Amniotic epithelial cell (primary cell): ENCODE measurements at regions not wholly inside any gene's neighbourhood (a gene's known extent, or its start where the extent isn't known, plus 50 kb on each side); places are given as distances from the start of the nearest gene placed in this dataset.
"Not testable (repeated sequence)": the region's sequence is repeated elsewhere in the genome, so short reads cannot be mapped to it uniquely, and the experiment has no call there.

ENCODE experiments used
- DNase-seq: peaks from one replicate; pipeline ENCODE4 v3.0.0-alpha.2; 2010; ENCODE audit warnings: low read depth

GRCh38 chr9:74092491-74092834 is 404.7 kb upstream of the RORB start:
- DNase-seq, result no peak

DNA sequence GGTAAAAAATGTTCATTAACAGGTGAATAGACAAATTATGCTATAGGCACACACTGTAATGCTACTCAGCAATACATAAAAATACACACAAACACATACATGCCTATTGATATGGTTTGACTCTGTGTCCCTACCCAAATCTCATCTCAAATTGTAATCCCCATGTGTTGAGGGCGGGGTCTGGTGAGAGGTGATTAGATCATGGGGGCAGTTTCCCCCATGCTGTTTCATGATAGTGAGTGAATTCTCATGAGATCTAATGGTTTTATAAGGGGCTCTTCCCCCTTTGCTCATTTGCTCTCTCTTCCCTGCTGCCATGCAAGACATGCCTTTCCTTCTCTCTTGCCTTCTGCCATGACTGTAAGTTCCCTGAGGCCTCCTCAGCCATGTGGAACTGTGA is 403.1 kb upstream of the RORB start:
- DNase-seq, result not testable (repeated sequence)

GRCh38 chr9:74094766-74095165 is 402.4 kb upstream of the RORB start:
- no peak for DNase-seq

- DNase-seq, result no peak
Measured at GRCh38 chr9:74095925-74096324, 401.2 kb upstream of the RORB start.

- DNase-seq, result no peak
Measured at GRCh38 chr9:74096420-74096819, 400.7 kb upstream of the RORB start.

GRCh38 chr9:74100042-74100441 is 397.1 kb upstream of the RORB start:
- no peak for DNase-seq

DNA sequence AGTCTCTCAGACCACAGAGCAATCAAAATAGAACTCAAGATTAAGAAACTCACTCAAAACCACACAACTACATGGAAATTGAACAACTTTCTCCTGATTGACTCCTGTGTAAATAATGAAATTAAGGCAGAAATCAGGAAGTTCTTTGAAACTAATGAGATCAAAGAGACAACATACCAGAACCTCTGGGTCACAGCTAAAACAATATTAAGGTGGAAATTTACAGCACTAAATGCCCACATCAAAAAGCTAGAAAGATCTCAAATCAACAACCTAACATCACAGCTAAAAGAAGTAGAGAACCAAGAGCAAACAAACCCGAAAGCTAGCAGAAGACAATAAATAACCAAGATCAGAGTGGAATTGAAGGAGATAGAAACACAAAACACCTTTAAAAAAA is 395.0 kb upstream of the RORB start:
- DNase-seq, result not testable (repeated sequence)

DNA sequence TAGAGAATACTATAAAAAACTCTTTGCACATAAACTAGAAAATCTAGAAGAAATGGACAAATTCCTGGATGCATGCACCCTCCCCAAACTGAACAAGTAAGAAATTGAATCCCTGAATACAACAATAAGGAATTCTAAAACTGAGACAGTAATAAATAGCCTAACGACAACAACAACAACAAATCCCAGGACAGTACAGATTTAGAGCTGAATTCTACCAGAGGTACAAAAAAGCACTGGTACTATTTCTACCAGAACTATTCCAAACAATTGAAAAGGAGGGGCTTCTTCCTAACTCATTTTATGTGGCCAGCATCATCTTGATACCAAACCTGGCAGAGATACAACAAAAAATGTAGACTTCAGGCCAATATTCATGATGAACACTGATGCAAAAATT is 394.4 kb upstream of the RORB start:
- DNase-seq, result no peak

- DNase-seq, result no peak
Measured at GRCh38 chr9:74107692-74108091, 389.4 kb upstream of the RORB start.

DNA sequence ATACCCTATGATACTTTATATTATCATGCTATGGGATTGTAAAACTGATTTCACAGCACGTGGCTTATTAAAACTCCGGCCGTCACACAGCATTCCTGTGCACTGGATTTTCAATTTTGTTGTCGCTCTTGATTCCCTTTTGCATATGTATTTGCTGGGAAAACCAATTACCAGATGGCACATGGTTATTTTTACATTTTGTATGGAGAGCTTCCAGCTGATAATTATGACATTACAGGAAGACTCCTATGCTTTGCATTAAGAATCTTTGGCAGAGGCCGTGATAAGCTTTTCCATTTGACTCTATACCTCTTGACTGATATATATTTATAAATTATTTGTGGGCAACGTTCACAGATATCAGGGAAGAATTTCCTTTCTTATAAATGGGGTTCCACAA is 381.2 kb upstream of the RORB start:
- DNase-seq, result no peak

DNA sequence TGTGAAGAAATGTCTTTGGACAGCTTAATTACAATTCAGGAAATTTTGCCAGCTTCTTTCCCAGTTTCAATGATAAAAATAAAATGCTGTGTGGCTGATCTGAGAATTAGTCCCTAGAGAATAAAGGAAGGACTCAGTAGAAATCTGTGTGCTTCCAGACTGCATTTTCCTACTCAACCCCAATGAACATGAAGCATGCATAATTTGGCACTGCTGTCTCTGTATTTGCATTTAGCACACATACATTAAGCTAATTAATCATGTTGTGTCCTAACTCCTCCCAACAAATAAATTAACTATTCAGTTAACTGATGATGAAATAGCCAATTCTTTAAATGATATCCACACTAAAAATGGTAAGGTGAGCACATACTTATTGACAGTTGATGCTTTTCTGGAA is 380.0 kb upstream of the RORB start:
- no peak for DNase-seq

GRCh38 chr9:74117731-74118130 is 379.4 kb upstream of the RORB start:
- DNase-seq, result peak; percentile 43

DNA sequence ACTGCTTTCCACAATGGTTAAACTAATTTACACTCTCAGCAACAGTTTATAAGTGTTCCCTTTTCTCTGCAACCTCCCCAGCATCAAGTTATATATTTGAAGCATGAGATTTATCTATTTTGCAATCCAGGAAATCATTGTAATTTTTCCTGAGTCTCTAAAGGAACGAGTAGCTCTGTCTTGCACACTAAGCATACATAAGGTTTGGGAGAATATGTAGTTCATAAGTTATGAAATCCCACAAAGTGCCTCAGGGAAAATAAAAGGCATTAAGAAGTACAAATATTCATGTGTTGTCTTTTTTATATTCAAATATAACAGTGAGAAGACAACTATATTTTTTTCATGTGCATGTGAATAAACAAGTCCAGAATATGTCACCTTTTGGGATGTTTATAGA is 377.1 kb upstream of the RORB start:
- no peak for DNase-seq

DNA sequence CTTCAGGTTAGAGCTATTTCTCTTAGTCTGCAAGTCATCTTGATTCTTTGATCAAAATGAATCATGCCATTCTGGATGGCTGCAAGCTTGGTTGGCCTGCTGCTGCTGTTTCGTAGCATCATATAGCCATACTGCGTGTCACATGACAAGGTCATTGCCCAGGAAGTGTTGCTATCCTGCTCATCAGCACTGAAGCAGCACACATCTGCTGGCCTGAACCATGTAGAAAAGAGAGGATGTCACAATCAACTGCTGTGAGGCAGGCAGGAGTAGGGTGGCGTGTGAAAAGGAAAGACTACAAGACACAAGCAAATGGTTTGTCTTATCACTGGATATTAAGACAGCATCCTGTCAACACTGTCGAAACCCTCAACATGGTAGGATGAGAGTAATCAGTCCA is 376.7 kb upstream of the RORB start:
- DNase-seq, result no peak

- no peak for DNase-seq
Measured at GRCh38 chr9:74122216-74122615, 374.9 kb upstream of the RORB start.

DNA sequence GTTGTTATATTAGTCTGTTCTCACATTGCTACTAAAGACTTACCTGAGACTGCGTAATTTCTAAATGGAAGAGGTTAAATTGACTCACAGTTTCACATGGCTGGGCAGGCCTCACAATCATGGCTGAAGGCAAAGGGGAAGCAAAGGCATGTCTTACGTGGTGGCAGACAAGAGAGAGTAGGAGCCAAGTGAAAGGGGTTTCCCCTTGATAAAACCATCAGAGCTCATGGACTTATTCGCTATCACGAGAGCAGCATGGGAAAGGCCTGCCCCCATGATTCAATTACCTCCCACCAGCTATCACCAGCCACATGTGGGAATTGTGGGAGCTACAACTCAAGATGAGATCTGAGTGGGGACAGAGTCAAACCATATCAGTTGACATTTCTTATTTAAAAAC is 374.5 kb upstream of the RORB start:
- DNase-seq, result no peak

GRCh38 chr9:74125941-74126340 is 371.2 kb upstream of the RORB start:
- DNase-seq, result peak; percentile 1

DNA sequence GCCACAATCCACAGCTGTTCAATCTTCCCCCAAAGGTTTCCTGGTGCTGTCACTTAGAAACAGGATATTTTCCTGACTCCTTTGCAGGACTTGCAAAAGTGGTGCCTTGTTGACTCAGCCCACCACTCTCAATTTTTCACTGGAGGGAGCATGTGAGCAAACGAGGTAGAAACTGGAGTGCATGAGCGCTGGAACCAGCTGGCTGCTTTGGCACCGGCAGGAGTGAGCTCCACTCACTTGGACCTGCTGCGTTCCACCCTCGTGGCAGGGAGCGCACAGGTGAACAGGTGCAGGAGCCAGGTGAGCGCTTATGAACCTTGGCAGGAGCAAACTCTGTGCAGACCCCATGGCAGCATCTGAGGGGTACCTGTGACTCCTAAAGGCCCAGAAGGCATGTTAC is 364.1 kb upstream of the RORB start:
- DNase-seq, result no peak

DNA sequence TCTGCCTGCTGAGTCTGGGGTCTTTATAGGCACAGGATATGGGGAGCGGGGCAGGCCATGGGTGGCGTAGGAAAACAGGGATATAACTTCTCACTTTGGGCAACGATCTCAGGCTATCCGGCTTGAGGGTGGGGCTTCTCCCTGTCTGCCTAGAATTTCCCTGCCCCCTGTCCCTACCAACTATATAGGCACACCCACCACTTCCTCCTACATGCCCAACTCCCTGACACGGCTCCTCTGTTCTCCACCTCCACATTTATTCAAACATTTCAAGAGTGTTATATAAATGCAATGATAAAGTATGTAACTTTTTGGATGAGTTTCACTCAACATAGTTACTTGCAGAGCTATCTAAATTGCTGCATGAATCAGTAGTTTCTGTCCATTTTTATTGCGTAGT is 363.2 kb upstream of the RORB start:
- no peak for DNase-seq

DNA sequence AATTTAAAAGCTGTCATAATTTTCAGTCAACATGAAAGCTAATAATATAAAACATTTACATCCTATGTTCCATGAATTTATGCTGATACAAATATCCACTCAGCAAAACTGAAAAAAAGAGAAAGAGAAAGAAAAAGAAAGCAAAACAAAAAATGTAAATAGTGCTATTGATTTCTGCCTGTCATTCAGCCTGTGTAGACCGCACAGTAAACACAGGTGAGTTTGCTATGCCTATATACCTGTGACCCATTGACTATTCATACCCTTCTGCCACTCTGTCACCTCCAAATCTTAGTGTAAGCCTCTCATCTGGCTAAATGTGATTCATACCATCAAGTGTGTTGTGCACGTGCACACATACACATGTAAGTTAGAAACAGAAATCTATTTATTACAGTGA is 359.0 kb upstream of the RORB start:
- no peak for DNase-seq

- DNase-seq, result no peak
Measured at GRCh38 chr9:74140141-74140540, 357.0 kb upstream of the RORB start.

- DNase-seq, result no peak
Measured at GRCh38 chr9:74147906-74148305, 349.2 kb upstream of the RORB start.

DNA sequence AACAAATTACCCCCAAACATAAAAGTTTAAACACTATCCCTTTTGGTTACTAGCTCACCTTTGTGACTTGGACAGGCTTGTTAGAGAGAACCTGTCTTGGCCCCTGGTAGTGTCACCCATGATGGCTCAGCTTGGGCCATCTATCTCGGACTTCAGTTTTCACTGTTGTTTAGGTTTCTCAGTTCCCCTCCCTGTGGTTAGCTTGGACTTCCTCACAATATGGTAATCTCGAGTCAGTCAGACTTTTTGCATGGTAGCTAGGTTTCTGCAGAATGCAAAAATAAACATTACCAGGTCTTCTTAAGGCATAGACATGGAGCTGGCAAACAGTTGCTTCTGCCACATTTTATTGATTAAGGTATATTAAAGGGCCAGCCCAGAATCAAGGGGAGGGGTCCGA is 324.3 kb upstream of the RORB start:
- DNase-seq, result no peak

DNA sequence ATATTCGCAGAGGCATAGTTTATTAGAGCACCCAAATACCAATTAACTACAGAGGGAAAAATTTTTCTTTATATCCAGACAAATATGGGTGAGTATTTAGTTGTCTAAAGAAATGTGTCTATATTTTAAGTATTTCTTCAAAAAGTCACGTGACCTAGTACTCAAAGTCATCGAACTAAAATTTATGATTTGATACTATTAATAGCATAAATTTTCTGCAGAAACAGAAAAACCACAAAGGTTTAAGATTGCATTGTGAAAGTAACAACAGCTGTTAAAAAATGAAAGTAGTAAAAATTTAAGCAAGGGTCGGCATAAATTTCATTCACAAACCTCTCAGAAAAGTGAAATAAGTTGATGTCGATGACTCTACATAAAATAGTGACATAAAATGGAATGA is 323.9 kb upstream of the RORB start:
- no peak for DNase-seq

DNA sequence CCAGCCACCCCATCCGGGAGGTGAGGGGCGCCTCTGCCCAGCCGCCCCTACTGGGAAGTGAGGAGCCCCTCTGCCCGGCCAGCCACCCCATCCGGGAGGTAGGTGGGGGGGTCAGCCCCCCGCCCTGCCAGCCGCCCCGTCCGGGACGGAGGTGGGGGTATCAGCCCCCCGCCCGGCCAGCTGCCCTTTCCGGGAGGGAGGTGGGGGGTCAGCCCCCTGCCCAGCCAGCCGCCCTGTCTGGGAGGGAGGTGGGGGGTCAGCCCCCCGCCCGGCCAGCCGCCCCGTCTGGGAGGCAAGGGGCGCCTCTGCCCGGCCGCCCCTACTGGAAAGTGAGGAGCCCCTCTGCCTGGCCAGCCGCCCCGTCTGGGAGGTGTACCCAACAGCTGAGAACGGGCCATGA is 299.4 kb upstream of the RORB start:
- not testable (repeated sequence) for DNase-seq
